ENCODE measurements at regions not wholly inside any gene's neighbourhood (a gene's known extent, or its start where the extent isn't known, plus 50 kb on each side); places are given as distances from the start of the nearest gene placed in this dataset.

DNA sequence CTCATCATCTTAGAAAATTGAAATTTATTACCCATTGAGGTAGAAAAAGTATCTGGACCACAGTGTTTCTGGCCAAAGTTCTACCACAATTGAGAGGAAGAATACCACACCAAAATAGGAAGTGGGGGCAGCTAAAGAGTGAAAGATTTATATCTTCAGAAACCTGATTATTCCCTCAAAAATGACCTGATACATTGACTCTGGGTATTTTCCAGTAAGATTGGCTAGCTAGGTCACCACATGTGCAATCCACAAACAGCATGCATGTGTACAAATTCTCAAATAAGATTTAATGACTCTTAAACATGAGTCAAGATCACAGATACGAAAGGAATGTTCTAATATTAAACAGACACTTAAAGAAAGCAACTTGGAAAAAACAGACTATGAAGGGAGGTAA lies 1516.2 kb upstream of the PCDH20 start:
- WGBS (ENCODE audit: extremely low coverage, insufficient coverage, insufficient read length), result no CpG with 5 or more reads among the region's 1 CpG
- Histone ChIP-seq H3K4me1 (ENCODE audit: control insufficient read depth in 1 of 2, insufficient read depth in 2 of 2, low read length in 2 of 2) (no peaks in the 10 kb centered on the region), H2AFZ (ENCODE audit: insufficient read depth, low read length, poor library complexity) (no peak overlapping the region), H3K18ac (ENCODE audit: low read length) (no peak overlapping the region), H3K79me1 (ENCODE audit: low read length) (no peaks in the 10 kb centered on the region), H3K79me2 (ENCODE audit: control insufficient read depth, insufficient read depth, low read length, poor library complexity) (no peaks in the 10 kb centered on the region), H3K14ac (ENCODE audit: low read length) (no peak overlapping the region), H2BK5ac (ENCODE audit: low read depth, low read length, poor library complexity) (no peak overlapping the region), H2BK12ac (ENCODE audit: low read length) (no peak overlapping the region), H3K9ac (ENCODE audit: low read length) (no peak overlapping the region), H3K36me3 (ENCODE audit: control insufficient read depth in 1 of 2, insufficient read depth in 2 of 2, low read length in 2 of 2) (no peaks in the 10 kb centered on the region), H3K4me2 (ENCODE audit: low read length) (no peak overlapping the region), H3K9me3 (ENCODE audit: insufficient read depth, low read depth, low read length) (no peaks in the 10 kb centered on the region), H3K23ac (ENCODE audit: low read length) (no peak overlapping the region), H4K91ac (ENCODE audit: low read depth, low read length) (no peak overlapping the region), H3K4me3 (ENCODE audit: low read depth, low read length) (no peak overlapping the region), H4K8ac (ENCODE audit: low read depth, low read length) (no peak overlapping the region), H3K27me3 (ENCODE audit: insufficient read depth, low read length) (no peaks in the 10 kb centered on the region), H2BK120ac (ENCODE audit: insufficient read depth, low read length, poor library complexity) (no peak overlapping the region), H4K12ac (ENCODE audit: low read depth, low read length) (no peak overlapping the region), H2AK5ac (ENCODE audit: low read length) (no peak overlapping the region), H3K4ac (ENCODE audit: low read depth, low read length) (no peak overlapping the region), H3K27ac (ENCODE audit: low read depth, low read length) (no peak overlapping the region)
- DNase-seq, result no peak

DNA sequence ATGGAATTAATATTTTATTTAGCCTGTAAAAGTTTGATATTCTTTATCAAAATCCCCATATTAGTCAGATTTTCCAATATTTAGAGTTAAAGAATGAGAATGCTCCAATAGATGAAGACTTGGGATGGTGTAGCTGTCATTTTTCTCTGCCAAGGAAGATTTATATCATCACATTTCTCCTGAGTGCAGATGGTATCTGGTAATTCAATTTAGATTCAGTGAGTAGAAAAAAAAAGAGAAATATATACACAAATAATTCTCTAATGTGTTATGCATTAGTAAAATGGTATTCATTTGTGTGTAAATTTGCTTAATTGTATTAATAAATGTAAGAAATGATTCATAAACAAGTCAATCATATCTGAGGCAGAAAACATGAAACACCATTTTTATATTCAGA lies 1508.7 kb upstream of the PCDH20 start:
- Histone ChIP-seq H3K23ac (ENCODE audit: low read length) (no peak overlapping the region), H4K12ac (ENCODE audit: low read depth, low read length) (no peak overlapping the region), H3K79me1 (ENCODE audit: low read length) (no peaks in the 10 kb centered on the region), H3K18ac (ENCODE audit: low read length) (no peak overlapping the region), H3K27ac (ENCODE audit: low read depth, low read length) (no peak overlapping the region), H3K14ac (ENCODE audit: low read length) (no peak overlapping the region), H3K79me2 (ENCODE audit: control insufficient read depth, insufficient read depth, low read length, poor library complexity) (no peaks in the 10 kb centered on the region), H4K91ac (ENCODE audit: low read depth, low read length) (no peak overlapping the region), H2BK12ac (ENCODE audit: low read length) (no peak overlapping the region), H3K9ac (ENCODE audit: low read length) (no peak overlapping the region), H3K4me1 (ENCODE audit: control insufficient read depth in 1 of 2, insufficient read depth in 2 of 2, low read length in 2 of 2) (no peaks in the 10 kb centered on the region), H3K4me2 (ENCODE audit: low read length) (no peak overlapping the region), H3K4me3 (ENCODE audit: low read depth, low read length) (no peak overlapping the region), H4K8ac (ENCODE audit: low read depth, low read length) (no peak overlapping the region), H3K9me3 (ENCODE audit: insufficient read depth, low read depth, low read length) (no peaks in the 10 kb centered on the region), H2BK120ac (ENCODE audit: insufficient read depth, low read length, poor library complexity) (no peak overlapping the region), H2BK5ac (ENCODE audit: low read depth, low read length, poor library complexity) (no peak overlapping the region), H3K4ac (ENCODE audit: low read depth, low read length) (no peak overlapping the region), H3K27me3 (ENCODE audit: insufficient read depth, low read length) (no peaks in the 10 kb centered on the region), H2AFZ (ENCODE audit: insufficient read depth, low read length, poor library complexity) (no peak overlapping the region), H2AK5ac (ENCODE audit: low read length) (no peak overlapping the region), H3K36me3 (ENCODE audit: control insufficient read depth in 1 of 2, insufficient read depth in 2 of 2, low read length in 2 of 2) (no peaks in the 10 kb centered on the region)
- DNase-seq, result no peak

- no peak overlapping the region for H3K14ac ChIP-seq (ENCODE audit: low read length)
- no peaks in the 10 kb centered on the region for H3K36me3 ChIP-seq (ENCODE audit: control insufficient read depth in 1 of 2, insufficient read depth in 2 of 2, low read length in 2 of 2)
- no peak overlapping the region for H3K27ac ChIP-seq (ENCODE audit: low read depth, low read length)
- no peak overlapping the region for H3K23ac ChIP-seq (ENCODE audit: low read length)
- H3K18ac ChIP-seq (ENCODE audit: low read length), result no peak overlapping the region
- no peak overlapping the region for H2AFZ ChIP-seq (ENCODE audit: insufficient read depth, low read length, poor library complexity)
- H3K27me3 ChIP-seq (ENCODE audit: insufficient read depth, low read length), result no peaks in the 10 kb centered on the region
- no peak overlapping the region for H4K8ac ChIP-seq (ENCODE audit: low read depth, low read length)
- H3K4me3 ChIP-seq (ENCODE audit: low read depth, low read length), result no peak overlapping the region
- H3K9ac ChIP-seq (ENCODE audit: low read length), result no peak overlapping the region
- no peak overlapping the region for H3K4me2 ChIP-seq (ENCODE audit: low read length)
- no peak overlapping the region for H4K91ac ChIP-seq (ENCODE audit: low read depth, low read length)
- no peak overlapping the region for H4K12ac ChIP-seq (ENCODE audit: low read depth, low read length)
- H3K4me1 ChIP-seq (ENCODE audit: control insufficient read depth in 1 of 2, insufficient read depth in 2 of 2, low read length in 2 of 2), result no peaks in the 10 kb centered on the region
- no CpG with 5 or more reads among the region's 2 CpGs for WGBS (ENCODE audit: extremely low coverage, insufficient coverage, insufficient read length)
- no peaks in the 10 kb centered on the region for H3K79me2 ChIP-seq (ENCODE audit: control insufficient read depth, insufficient read depth, low read length, poor library complexity)
- H3K9me3 ChIP-seq (ENCODE audit: insufficient read depth, low read depth, low read length), result no peaks in the 10 kb centered on the region
- DNase-seq, result no peak
- no peak overlapping the region for H2AK5ac ChIP-seq (ENCODE audit: low read length)
- H2BK12ac ChIP-seq (ENCODE audit: low read length), result no peak overlapping the region
- H3K4ac ChIP-seq (ENCODE audit: low read depth, low read length), result no peak overlapping the region
- no peak overlapping the region for H2BK5ac ChIP-seq (ENCODE audit: low read depth, low read length, poor library complexity)
- H2BK120ac ChIP-seq (ENCODE audit: insufficient read depth, low read length, poor library complexity), result no peak overlapping the region
- H3K79me1 ChIP-seq (ENCODE audit: low read length), result no peaks in the 10 kb centered on the region
Measured at GRCh38 chr13:62920159-62920558, 1504.5 kb upstream of the PCDH20 start.

- Histone ChIP-seq H3K18ac (ENCODE audit: low read length) (no peak overlapping the region), H2AK5ac (ENCODE audit: low read length) (no peak overlapping the region), H3K4ac (ENCODE audit: low read depth, low read length) (no peak overlapping the region), H3K4me2 (ENCODE audit: low read length) (no peak overlapping the region), H3K36me3 (ENCODE audit: control insufficient read depth in 1 of 2, insufficient read depth in 2 of 2, low read length in 2 of 2) (no peaks in the 10 kb centered on the region), H3K27ac (ENCODE audit: low read depth, low read length) (no peak overlapping the region), H4K91ac (ENCODE audit: low read depth, low read length) (no peak overlapping the region), H3K4me3 (ENCODE audit: low read depth, low read length) (no peak overlapping the region), H2BK5ac (ENCODE audit: low read depth, low read length, poor library complexity) (no peak overlapping the region), H3K9me3 (ENCODE audit: insufficient read depth, low read depth, low read length) (no peaks in the 10 kb centered on the region), H4K12ac (ENCODE audit: low read depth, low read length) (no peak overlapping the region), H2BK120ac (ENCODE audit: insufficient read depth, low read length, poor library complexity) (no peak overlapping the region), H3K27me3 (ENCODE audit: insufficient read depth, low read length) (no peaks in the 10 kb centered on the region), H4K8ac (ENCODE audit: low read depth, low read length) (no peak overlapping the region), H2BK12ac (ENCODE audit: low read length) (no peak overlapping the region), H3K23ac (ENCODE audit: low read length) (no peak overlapping the region), H3K79me2 (ENCODE audit: control insufficient read depth, insufficient read depth, low read length, poor library complexity) (no peaks in the 10 kb centered on the region), H3K79me1 (ENCODE audit: low read length) (no peaks in the 10 kb centered on the region), H3K4me1 (ENCODE audit: control insufficient read depth in 1 of 2, insufficient read depth in 2 of 2, low read length in 2 of 2) (no peaks in the 10 kb centered on the region), H3K9ac (ENCODE audit: low read length) (no peak overlapping the region), H3K14ac (ENCODE audit: low read length) (no peak overlapping the region), H2AFZ (ENCODE audit: insufficient read depth, low read length, poor library complexity) (no peak overlapping the region)
- WGBS (ENCODE audit: extremely low coverage, insufficient coverage, insufficient read length), result no CpG with 5 or more reads among the region's 12 CpGs
- DNase-seq, result no peak
Measured at GRCh38 chr13:62919491-62919890, 1503.8 kb upstream of the PCDH20 start.
